GM12891 (cell line): ENCODE measurements at regions not wholly inside any gene's neighbourhood (a gene's known extent, or its start where the extent isn't known, plus 50 kb on each side); places are given as distances from the start of the nearest gene placed in this dataset.

Experiments
- POLR2A ChIP-seq: IDR thresholded peaks from 2 replicates; pipeline ENCODE4 v1.6.1; 2011; ENCODE audit warnings: low read depth, low read length, control low read depth
- TAF1 ChIP-seq: IDR thresholded peaks from 2 replicates; pipeline ENCODE4 v1.6.1; 2011; ENCODE audit warnings: low read depth, low read length, control low read depth

GRCh38 chr2:39947294-39948015, 168.4 kb upstream of the THUMPD2 start:
- TF ChIP-seq POLR2A (no peak), TAF1 (no peak)
